ENCODE measurements at regions not wholly inside any gene's neighbourhood (a gene's known extent, or its start where the extent isn't known, plus 50 kb on each side); places are given as distances from the start of the nearest gene placed in this dataset.

- no peak for DNase-seq (ENCODE audit: low read depth in 2 of 2)
Measured at GRCh38 chr3:127350172-127351050, 62.6 kb upstream of the PRR20G start.

GRCh38 chr3:127349501-127350171 is 61.8 kb upstream of the PRR20G start:
- DNase-seq (ENCODE audit: low read depth in 2 of 2), result no peak

- DNase-seq (ENCODE audit: low read depth in 2 of 2), result no peak
Measured at GRCh38 chr3:127342735-127343134, 54.9 kb upstream of the PRR20G start.

- DNase-seq (ENCODE audit: low read depth in 2 of 2), result no peak
Measured at GRCh38 chr3:127339928-127340861, 52.3 kb upstream of the PRR20G start.

GRCh38 chr3:127339016-127339415 is 51.2 kb upstream of the PRR20G start:
- DNase-seq (ENCODE audit: low read depth in 2 of 2), result no peak

GRCh38 chr3:127337911-127338531 is 50.2 kb upstream of the PRR20G start:
- DNase-seq (ENCODE audit: low read depth in 2 of 2), result no peak

Measured in fibroblast of skin of left biceps (primary cell).